NT2/D1 (cell line): ENCODE measurements at regions not wholly inside any gene's neighbourhood (a gene's known extent, or its start where the extent isn't known, plus 50 kb on each side); places are given as distances from the start of the nearest gene placed in this dataset.

Experiments
- SUZ12 ChIP-seq: IDR thresholded peaks from 2 replicates; pipeline ENCODE4 v1.6.1; 2011; ENCODE audit not compliant: insufficient read length, insufficient read depth; ENCODE audit errors: extremely low read depth
- ZNF274 ChIP-seq: IDR thresholded peaks from 2 replicates; pipeline ENCODE4 v1.6.1; 2011; ENCODE audit warnings: mild to moderate bottlenecking, low read depth, low read length

- TF ChIP-seq SUZ12: no peak
- TF ChIP-seq ZNF274: no peak
These were observed 381.6 kb downstream of the FOXG1 start for GRCh38 chr14:29148221-29148620.
